ENCODE measurements at regions not wholly inside any gene's neighbourhood (a gene's known extent, or its start where the extent isn't known, plus 50 kb on each side); places are given as distances from the start of the nearest gene placed in this dataset.

DNA sequence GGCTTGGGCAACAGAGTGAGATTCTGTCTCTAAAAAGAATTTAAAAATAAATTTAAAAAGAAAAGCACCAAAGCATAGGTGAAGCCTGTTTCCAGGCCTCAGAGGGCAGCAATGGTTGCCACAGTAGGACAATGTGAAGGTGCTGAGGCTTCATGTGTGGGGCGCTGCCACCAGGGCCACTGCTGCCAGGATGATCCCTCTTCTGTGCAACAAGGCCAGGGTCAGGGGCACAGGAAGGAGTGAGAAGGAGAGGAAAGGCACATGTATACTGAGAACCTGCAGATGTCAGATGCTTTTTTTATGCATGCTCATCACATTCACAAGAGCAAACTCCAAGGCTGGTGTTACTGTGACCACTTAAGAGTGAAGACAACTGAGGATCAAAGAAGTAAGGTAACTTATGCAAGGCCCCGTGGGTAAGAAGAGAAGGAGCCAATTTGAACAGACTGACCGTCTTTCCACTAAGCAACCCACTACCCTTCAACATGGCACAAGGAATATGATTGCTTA, 79.7 kb upstream of the ACKR3 start:
- no peak for TF ChIP-seq CTCF (conservative IDR thresholded peaks at IDR 0.05; ENCODE audit: low read depth, low read length)
- TF ChIP-seq EZH2phosphoT487 (IDR thresholded peaks at IDR 0.05; ENCODE audit: borderline replicate concordance, low read length) = no peak
- no peak for TF ChIP-seq EZH2 (IDR thresholded peaks at IDR 0.05; ENCODE audit: low read length, unreplicated experiment)

All from PC-3 (cell line).